ENCODE measurements at regions not wholly inside any gene's neighbourhood (a gene's known extent, or its start where the extent isn't known, plus 50 kb on each side); places are given as distances from the start of the nearest gene placed in this dataset.

- Mint-ChIP-seq H3K27ac (no peak overlapping the region), H3K4me3 (no peak overlapping the region), H3K27me3 (no peaks in the 10 kb centered on the region), H3K4me1 (no peaks in the 10 kb centered on the region), H3K36me3 (peaks cover 5% of the 10 kb centered on the region), H3K9me3 (ENCODE audit: low read depth) (no peaks in the 10 kb centered on the region)
- CTCF ChIA-PET, result interaction anchor here (0.6 kb wide), 1 partner anchor 22 kb away, joined by 3 read pairs; no protein-coding TSS in a partner anchor
- no peak for DNase-seq
- ATAC-seq, result no peak
Observed at GRCh38 chr12:46437469-46437868, 64.9 kb upstream of the SLC38A2 start.

GRCh38 chr12:46436747-46437146 is 64.2 kb upstream of the SLC38A2 start:
- Mint-ChIP-seq H3K4me3 (no peak overlapping the region), H3K36me3 (peaks cover 5% of the 10 kb centered on the region), H3K4me1 (no peaks in the 10 kb centered on the region), H3K9me3 (ENCODE audit: low read depth) (no peaks in the 10 kb centered on the region), H3K27ac (no peak overlapping the region), H3K27me3 (no peaks in the 10 kb centered on the region)
- DNase-seq (no peak), ATAC-seq (no peak)
- CTCF ChIA-PET, result no interaction called here

- ATAC-seq (no peak), DNase-seq (no peak)
- Mint-ChIP-seq H3K36me3 (peaks cover 5% of the 10 kb centered on the region), H3K27ac (no peak overlapping the region), H3K4me1 (peaks cover 2% of the 10 kb centered on the region), H3K27me3 (no peaks in the 10 kb centered on the region), H3K4me3 (no peak overlapping the region), H3K9me3 (ENCODE audit: low read depth) (no peaks in the 10 kb centered on the region)
- CTCF ChIA-PET, result no interaction called here
Observed at GRCh38 chr12:46435625-46436024, 63.1 kb upstream of the SLC38A2 start.

GRCh38 chr12:46435029-46435428 is 62.5 kb upstream of the SLC38A2 start:
- no peaks in the 10 kb centered on the region for H3K27me3 Mint-ChIP-seq
- no peak overlapping the region for H3K27ac Mint-ChIP-seq
- CTCF ChIA-PET, result no interaction called here
- peaks cover 5% of the 10 kb centered on the region for H3K36me3 Mint-ChIP-seq
- DNase-seq (no peak), ATAC-seq (no peak)
- H3K9me3 Mint-ChIP-seq (ENCODE audit: low read depth), result no peaks in the 10 kb centered on the region
- peaks cover 7% of the 10 kb centered on the region for H3K4me1 Mint-ChIP-seq
- no peak overlapping the region for H3K4me3 Mint-ChIP-seq

- Mint-ChIP-seq H3K4me1 (peaks cover 11% of the 10 kb centered on the region), H3K27ac (peak overlapping the region; percentile 25), H3K36me3 (peaks cover 3% of the 10 kb centered on the region), H3K27me3 (no peaks in the 10 kb centered on the region), H3K9me3 (ENCODE audit: low read depth) (no peaks in the 10 kb centered on the region), H3K4me3 (no peak overlapping the region)
- CTCF ChIA-PET, result no interaction called here
- ATAC-seq (no peak), DNase-seq (no peak)
Observed at GRCh38 chr12:46433829-46434228, 61.3 kb upstream of the SLC38A2 start.

GRCh38 chr12:46432325-46432724 is 59.8 kb upstream of the SLC38A2 start:
- DNase-seq (no peak), ATAC-seq (no peak)
- Mint-ChIP-seq H3K4me3 (no peak overlapping the region), H3K27ac (no peak overlapping the region), H3K36me3 (peaks cover 7% of the 10 kb centered on the region), H3K9me3 (ENCODE audit: low read depth) (peaks cover 2% of the 10 kb centered on the region), H3K4me1 (peaks cover 11% of the 10 kb centered on the region), H3K27me3 (no peaks in the 10 kb centered on the region)
- CTCF ChIA-PET, result no interaction called here

GRCh38 chr12:46430340-46430948 is 57.9 kb upstream of the SLC38A2 start:
- H3K4me3 Mint-ChIP-seq, result no peak overlapping the region
- DNase-seq, result no peak
- CTCF ChIA-PET, result interaction anchor here (1.9 kb wide), 1 partner anchor 11 kb away, joined by 4 read pairs; no protein-coding TSS in a partner anchor

More at GRCh38 chr12:46430340-46430948, 57.9 kb upstream of the SLC38A2 start:
- peaks cover 11% of the 10 kb centered on the region for H3K4me1 Mint-ChIP-seq
- H3K9me3 Mint-ChIP-seq (ENCODE audit: low read depth), result peaks cover 2% of the 10 kb centered on the region
- H3K27ac Mint-ChIP-seq, result peak overlapping the region; percentile 44
- H3K36me3 Mint-ChIP-seq, result peaks cover 8% of the 10 kb centered on the region
- no peaks in the 10 kb centered on the region for H3K27me3 Mint-ChIP-seq
- peak; percentile 61 for ATAC-seq
